Uterus (tissue), 2 donors: ENCODE measurements at regions not wholly inside any gene's neighbourhood (a gene's known extent, or its start where the extent isn't known, plus 50 kb on each side); places are given as distances from the start of the nearest gene placed in this dataset.

ENCODE experiments used
- CTCF ChIP-seq, 4 experiments: fragments of 200-600 bp in 2 of 4; fragments of 450-650 bp in 2 of 4; sonication (generic) in 2 of 4; IDR thresholded peaks; one replicate each; pipeline ENCODE4 v1.5.1; 2016 to 2019; ENCODE audit warnings: antibody characterized with exemption in 4 of 4, mild to moderate bottlenecking in 2 of 4, moderate library complexity in 1 of 4
- POLR2A ChIP-seq, 2 donors: fragments of 450-650 bp; IDR thresholded peaks; one replicate each; pipeline ENCODE4 v1.6.1; 2016; ENCODE audit warnings: antibody characterized with exemption in 2 of 2, mild to moderate bottlenecking in 1 of 2, moderate library complexity in 1 of 2

- no peak for TF ChIP-seq CTCF (IDR thresholded peaks at IDR 0.05)
- TF ChIP-seq POLR2A (IDR thresholded peaks at IDR 0.05): no peak
Observed at GRCh38 chr4:175480404-175480803, 331.7 kb downstream of the GPM6A start.
